ENCODE measurements at regions not wholly inside any gene's neighbourhood (a gene's known extent, or its start where the extent isn't known, plus 50 kb on each side); places are given as distances from the start of the nearest gene placed in this dataset.

- no peak for TF ChIP-seq CTCF (conservative IDR thresholded peaks at IDR 0.05)
- no peak overlapping the region for H3K27ac ChIP-seq
Measured at GRCh38 chr2:240305369-240305962, 130.0 kb upstream of the GPC1 start.

GRCh38 chr2:240306185-240306584 lies 129.3 kb upstream of the GPC1 start:
- no peak overlapping the region for H3K27ac ChIP-seq

GRCh38 chr2:240308111-240308651 lies 127.3 kb upstream of the GPC1 start:
- no peak overlapping the region for H3K27ac ChIP-seq
- no peak for TF ChIP-seq CTCF (conservative IDR thresholded peaks at IDR 0.05)

More at GRCh38 chr2:240306185-240306584, 129.3 kb upstream of the GPC1 start:
- no peak for TF ChIP-seq CTCF (conservative IDR thresholded peaks at IDR 0.05)

- TF ChIP-seq CTCF (conservative IDR thresholded peaks at IDR 0.05), result no peak
- H3K27ac ChIP-seq, result no peak overlapping the region
Measured at GRCh38 chr2:240309214-240309613, 126.2 kb upstream of the GPC1 start.

- no peak overlapping the region for H3K27ac ChIP-seq
- TF ChIP-seq CTCF (conservative IDR thresholded peaks at IDR 0.05), result no peak
Measured at GRCh38 chr2:240310201-240310600, 125.3 kb upstream of the GPC1 start.

GRCh38 chr2:240310645-240311044 lies 124.8 kb upstream of the GPC1 start:
- TF ChIP-seq CTCF (conservative IDR thresholded peaks at IDR 0.05), result no peak

GRCh38 chr2:240311821-240312220 lies 123.6 kb upstream of the GPC1 start:
- TF ChIP-seq CTCF (conservative IDR thresholded peaks at IDR 0.05), result no peak
- H3K27ac ChIP-seq, result no peak overlapping the region

More at GRCh38 chr2:240310645-240311044, 124.8 kb upstream of the GPC1 start:
- H3K27ac ChIP-seq, result no peak overlapping the region

Data from VCaP (cell line).